ENCODE measurements at regions not wholly inside any gene's neighbourhood (a gene's known extent, or its start where the extent isn't known, plus 50 kb on each side); places are given as distances from the start of the nearest gene placed in this dataset.

GRCh38 chr21:40929833-40930232 lies 82.9 kb upstream of the DSCAM start:
- TF ChIP-seq, protein P1, sequence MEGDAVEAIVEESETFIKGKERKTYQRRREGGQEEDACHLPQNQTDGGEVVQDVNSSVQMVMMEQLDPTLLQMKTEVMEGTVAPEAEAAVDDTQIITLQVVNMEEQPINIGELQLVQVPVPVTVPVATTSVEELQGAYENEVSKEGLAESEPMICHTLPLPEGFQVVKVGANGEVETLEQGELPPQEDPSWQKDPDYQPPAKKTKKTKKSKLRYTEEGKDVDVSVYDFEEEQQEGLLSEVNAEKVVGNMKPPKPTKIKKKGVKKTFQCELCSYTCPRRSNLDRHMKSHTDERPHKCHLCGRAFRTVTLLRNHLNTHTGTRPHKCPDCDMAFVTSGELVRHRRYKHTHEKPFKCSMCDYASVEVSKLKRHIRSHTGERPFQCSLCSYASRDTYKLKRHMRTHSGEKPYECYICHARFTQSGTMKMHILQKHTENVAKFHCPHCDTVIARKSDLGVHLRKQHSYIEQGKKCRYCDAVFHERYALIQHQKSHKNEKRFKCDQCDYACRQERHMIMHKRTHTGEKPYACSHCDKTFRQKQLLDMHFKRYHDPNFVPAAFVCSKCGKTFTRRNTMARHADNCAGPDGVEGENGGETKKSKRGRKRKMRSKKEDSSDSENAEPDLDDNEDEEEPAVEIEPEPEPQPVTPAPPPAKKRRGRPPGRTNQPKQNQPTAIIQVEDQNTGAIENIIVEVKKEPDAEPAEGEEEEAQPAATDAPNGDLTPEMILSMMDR (IDR thresholded peaks at IDR 0.05) = no peak
- TF ChIP-seq POLR2A (IDR thresholded peaks at IDR 0.05) (no peak), POLR2AphosphoS5 (IDR thresholded peaks at IDR 0.05) (no peak), EP300 (IDR thresholded peaks at IDR 0.05) (no peak)
- Histone ChIP-seq H3K9me3 (peaks cover 0 to 30% (median 0%) of the 10 kb centered on the region in 3 donors), H3K4me3 (no peak overlapping the region), H3K27ac (no peak overlapping the region), H3K4me1 (no peaks in the 10 kb centered on the region), H3K36me3 (no peaks in the 10 kb centered on the region), H3K27me3 (peaks cover 16% of the 10 kb centered on the region)
- WGBS, 2 donors (ENCODE audit: low coverage in 1 of 2) = 89% methylated on average over 2 of the region's 2 CpGs; no CpG with 5 or more reads in 1 of the 2 donors
- no peak for ATAC-seq

- no peak for ATAC-seq
- WGBS, 2 donors (ENCODE audit: low coverage in 1 of 2) = 37 to 73% methylated on average over 3 of the region's 3 CpGs
- TF ChIP-seq EP300 (IDR thresholded peaks at IDR 0.05) (no peak), POLR2AphosphoS5 (IDR thresholded peaks at IDR 0.05) (no peak), POLR2A (IDR thresholded peaks at IDR 0.05) (no peak)
- TF ChIP-seq, protein P1 (IDR thresholded peaks at IDR 0.05) = no peak
- H3K36me3 ChIP-seq = no peaks in the 10 kb centered on the region
- no peaks in the 10 kb centered on the region for H3K4me1 ChIP-seq
- H3K9me3 ChIP-seq = peaks cover 0 to 30% (median 0%) of the 10 kb centered on the region in 3 donors
- H3K4me3 ChIP-seq = no peak overlapping the region
- no peak overlapping the region for H3K27ac ChIP-seq
- H3K27me3 ChIP-seq = peaks cover 12% of the 10 kb centered on the region
Measured at GRCh38 chr21:40931197-40931596, 84.2 kb upstream of the DSCAM start.

DNA sequence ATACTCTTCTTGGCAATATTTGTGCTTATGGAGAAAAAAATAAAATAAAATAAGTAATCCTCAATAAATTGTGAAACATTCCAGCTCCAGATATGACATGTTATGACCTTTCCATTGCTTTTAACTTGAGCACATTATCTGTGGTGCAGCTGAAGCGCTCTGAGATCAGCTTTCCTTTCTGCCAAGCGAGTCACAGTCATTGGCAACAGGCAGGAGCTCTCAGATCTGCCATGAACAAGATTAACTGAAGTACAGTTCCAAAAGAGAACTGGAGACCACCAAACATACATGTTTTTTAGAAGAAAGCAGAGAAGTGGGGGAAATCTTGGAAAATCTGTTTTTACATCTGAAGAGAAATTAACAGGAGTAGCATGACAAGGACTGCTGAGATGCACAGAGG lies 89.2 kb upstream of the DSCAM start:
- Histone ChIP-seq H3K27me3 (no peaks in the 10 kb centered on the region), H3K27ac (no peak overlapping the region), H3K9me3 (no peaks in the 10 kb centered on the region), H3K36me3 (no peaks in the 10 kb centered on the region), H3K4me3 (no peak overlapping the region), H3K4me1 (no peaks in the 10 kb centered on the region)
- ATAC-seq = no peak
- WGBS, 2 donors (ENCODE audit: low coverage in 1 of 2) = 53% methylated on average over 2 of the region's 2 CpGs; no CpG with 5 or more reads in 1 of the 2 donors
- TF ChIP-seq, protein P1 (IDR thresholded peaks at IDR 0.05) = no peak
- TF ChIP-seq EP300 (IDR thresholded peaks at IDR 0.05) = no peak
- no peak for TF ChIP-seq POLR2AphosphoS5 (IDR thresholded peaks at IDR 0.05)
- no peak for TF ChIP-seq POLR2A (IDR thresholded peaks at IDR 0.05)

- 85 to 91% methylated on average over 4 to 6 of the region's 10 CpGs for WGBS, 2 donors (ENCODE audit: low coverage in 1 of 2)
- no peak for TF ChIP-seq EP300 (IDR thresholded peaks at IDR 0.05)
Measured at GRCh38 chr21:40936771-40937261, 89.9 kb upstream of the DSCAM start.

DNA sequence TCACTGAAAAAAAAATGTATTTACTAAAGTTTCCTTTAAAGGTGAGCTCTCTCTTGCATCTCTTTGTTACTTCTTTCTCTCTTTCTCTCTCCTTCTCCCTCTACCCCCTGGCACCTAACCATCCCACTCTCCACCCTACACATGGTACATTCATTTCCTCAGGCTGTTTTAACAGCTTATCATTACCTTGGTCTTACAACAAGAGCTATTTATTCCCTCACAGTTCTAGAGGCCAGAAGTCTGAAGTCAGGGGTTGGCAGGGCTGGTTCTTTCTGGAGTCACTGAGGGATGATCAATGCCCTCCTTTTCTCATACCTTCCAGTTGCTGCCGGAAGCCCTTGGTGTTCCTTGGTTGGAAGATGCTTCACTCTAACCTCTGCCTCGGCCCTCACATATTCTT lies 91.1 kb upstream of the DSCAM start:
- Histone ChIP-seq H3K4me1 (no peaks in the 10 kb centered on the region), H3K36me3 (no peaks in the 10 kb centered on the region), H3K9me3 (no peaks in the 10 kb centered on the region), H3K4me3 (no peak overlapping the region), H3K27ac (no peak overlapping the region), H3K27me3 (peaks cover 9% of the 10 kb centered on the region)
- 70 to 90% methylated on average over 2 of the region's 2 CpGs for WGBS, 2 donors (ENCODE audit: low coverage in 1 of 2)
- TF ChIP-seq POLR2AphosphoS5 (IDR thresholded peaks at IDR 0.05) (no peak), EP300 (IDR thresholded peaks at IDR 0.05) (no peak), POLR2A (IDR thresholded peaks at IDR 0.05) (no peak)
- TF ChIP-seq, protein P1 (IDR thresholded peaks at IDR 0.05) = no peak
- no peak for ATAC-seq

More at GRCh38 chr21:40936771-40937261, 89.9 kb upstream of the DSCAM start:
- H3K27ac ChIP-seq = no peak overlapping the region
- peaks cover 3% of the 10 kb centered on the region for H3K27me3 ChIP-seq
- H3K36me3 ChIP-seq = no peaks in the 10 kb centered on the region
- H3K9me3 ChIP-seq = no peaks in the 10 kb centered on the region
- H3K4me3 ChIP-seq = no peak overlapping the region
- no peak for ATAC-seq
- H3K4me1 ChIP-seq = no peaks in the 10 kb centered on the region

Data from gastroesophageal sphincter (tissue), 4 donors.